Kidney epithelial cell (primary cell): ENCODE measurements at regions not wholly inside any gene's neighbourhood (a gene's known extent, or its start where the extent isn't known, plus 50 kb on each side); places are given as distances from the start of the nearest gene placed in this dataset.

ENCODE experiments used
- DNase-seq: peaks from one replicate; pipeline ENCODE4 v3.0.0-alpha.2; 2010; ENCODE audit warnings: low read depth
- H3K27me3 ChIP-seq: 2 replicates; pipeline ENCODE4 v1.6.0; 2011; ENCODE audit warnings: low read length; ENCODE audit not compliant: control insufficient read depth, insufficient read depth
- H3K36me3 ChIP-seq: 2 replicates; pipeline ENCODE4 v1.5.1; 2011; ENCODE audit warnings: low read length; ENCODE audit not compliant: control insufficient read depth, insufficient read depth
- H3K4me3 ChIP-seq: 2 replicates; pipeline ENCODE4 v1.5.1; 2011; ENCODE audit warnings: low read depth, mild to moderate bottlenecking, control low read depth, low read length
- CTCF ChIP-seq: IDR thresholded peaks from 2 replicates; pipeline ENCODE4 v1.5.1; 2011; ENCODE audit warnings: mild to moderate bottlenecking, moderate library complexity, low read length, control low read depth, inconsistent platforms; ENCODE audit not compliant: insufficient read depth, poor library complexity, severe bottlenecking

GRCh38 chr21:24160528-24160927 lies 1446.8 kb downstream of the MRPL39 start:
- Histone ChIP-seq H3K4me3 (no peak overlapping the region), H3K27me3 (no peaks in the 10 kb centered on the region), H3K36me3 (no peaks in the 10 kb centered on the region)
- DNase-seq = no peak
- TF ChIP-seq CTCF = no peak

- Histone ChIP-seq H3K4me3 (no peak overlapping the region), H3K36me3 (no peaks in the 10 kb centered on the region), H3K27me3 (no peaks in the 10 kb centered on the region)
- no peak for TF ChIP-seq CTCF
- no peak for DNase-seq
Observed at GRCh38 chr21:24153137-24153536, 1454.1 kb downstream of the MRPL39 start.

- no peak for TF ChIP-seq CTCF
- no peaks in the 10 kb centered on the region for H3K36me3 ChIP-seq
- H3K27me3 ChIP-seq = no peaks in the 10 kb centered on the region
- DNase-seq = no peak
- H3K4me3 ChIP-seq = no peak overlapping the region
Observed at GRCh38 chr21:24150753-24151152, 1456.5 kb downstream of the MRPL39 start.

GRCh38 chr21:24148461-24148860 lies 1458.8 kb downstream of the MRPL39 start:
- Histone ChIP-seq H3K27me3 (no peaks in the 10 kb centered on the region), H3K36me3 (no peaks in the 10 kb centered on the region), H3K4me3 (no peak overlapping the region)
- DNase-seq = no peak
- TF ChIP-seq CTCF = no peak

- Histone ChIP-seq H3K27me3 (no peaks in the 10 kb centered on the region), H3K4me3 (no peak overlapping the region), H3K36me3 (no peaks in the 10 kb centered on the region)
- no peak for TF ChIP-seq CTCF
- no peak for DNase-seq
Observed at GRCh38 chr21:24147674-24148073, 1459.6 kb downstream of the MRPL39 start.

GRCh38 chr21:24131056-24131455 lies 1476.2 kb downstream of the MRPL39 start:
- Histone ChIP-seq H3K36me3 (no peaks in the 10 kb centered on the region), H3K4me3 (no peak overlapping the region), H3K27me3 (no peaks in the 10 kb centered on the region)
- no peak for TF ChIP-seq CTCF
- no peak for DNase-seq
